Tibial nerve (tissue), 4 donors: ENCODE measurements at regions not wholly inside any gene's neighbourhood (a gene's known extent, or its start where the extent isn't known, plus 50 kb on each side); places are given as distances from the start of the nearest gene placed in this dataset.

Source experiments
- DNase-seq, 2 donors: peaks; one replicate each; pipeline ENCODE4 v3.0.0-alpha.2; 2019; ENCODE audit warnings: low spot score in 2 of 2
- H3K27ac ChIP-seq, 4 donors: fragments of 200-600 bp; sonication (generic) in 3 of 4; one replicate each; pipeline ENCODE4 v1.5.1; 2017 to 2019; ENCODE audit warnings: mild to moderate bottlenecking in 1 of 4
- H3K27me3 ChIP-seq, 2 donors: fragments of 200-600 bp; sonication (generic) in 1 of 2; one replicate each; pipeline versions ENCODE4 v1.5.1 to v1.6.0; 2017 to 2019
- H3K36me3 ChIP-seq, 3 donors: fragments of 200-600 bp; sonication (generic); one replicate each; pipeline ENCODE4 v1.5.1; 2018 to 2019
- H3K4me1 ChIP-seq, 4 donors: fragments of 200-600 bp; sonication (generic) in 3 of 4; one replicate each; pipeline ENCODE4 v1.5.1; 2017 to 2019
- H3K4me3 ChIP-seq, 4 donors: fragments of 200-600 bp; sonication (generic) in 3 of 4; one replicate each; pipeline ENCODE4 v1.5.1; 2017 to 2019; ENCODE audit warnings: mild to moderate bottlenecking in 1 of 4, moderate library complexity in 1 of 4
- H3K9me3 ChIP-seq, 4 donors: fragments of 200-600 bp; sonication (generic) in 3 of 4; one replicate each; pipeline ENCODE4 v1.5.1; 2017 to 2019
- EP300 ChIP-seq, 2 donors: sonication (generic); formaldehyde crosslinking; IDR thresholded peaks; one replicate each; pipeline ENCODE4 v1.6.1; 2017; ENCODE audit warnings: antibody characterized with exemption in 2 of 2, mild to moderate bottlenecking in 1 of 2
- POLR2A ChIP-seq, 2 donors: fragments of 450-650 bp; IDR thresholded peaks; one replicate each; pipeline ENCODE4 v1.6.1; 2017; ENCODE audit warnings: antibody characterized with exemption in 2 of 2, mild to moderate bottlenecking in 2 of 2, moderate library complexity in 2 of 2
- WGBS, 2 donors: methylation state at CpG; one replicate each; pipeline ENCODE4 v1.1.5; 2018; 5-methylcytosine and 5-hydroxymethylcytosine counted together
- TF ChIP-seq, protein P1 (sequence below), 5 experiments: fragments of 200-600 bp in 3 of 5; fragments of 450-650 bp in 2 of 5; sonication (generic) in 3 of 5; IDR thresholded peaks; one replicate each; pipeline ENCODE4 v1.5.1; 2016 to 2019; ENCODE audit warnings: antibody characterized with exemption in 5 of 5, mild to moderate bottlenecking in 3 of 5, moderate library complexity in 2 of 5

- H3K4me1 ChIP-seq: no peaks in the 10 kb centered on the region
- 61 to 62% methylated on average over 12 of the region's 12 CpGs for WGBS, 2 donors
- no peak overlapping the region for H3K4me3 ChIP-seq
- H3K36me3 ChIP-seq: no peaks in the 10 kb centered on the region
- TF ChIP-seq, protein P1, sequence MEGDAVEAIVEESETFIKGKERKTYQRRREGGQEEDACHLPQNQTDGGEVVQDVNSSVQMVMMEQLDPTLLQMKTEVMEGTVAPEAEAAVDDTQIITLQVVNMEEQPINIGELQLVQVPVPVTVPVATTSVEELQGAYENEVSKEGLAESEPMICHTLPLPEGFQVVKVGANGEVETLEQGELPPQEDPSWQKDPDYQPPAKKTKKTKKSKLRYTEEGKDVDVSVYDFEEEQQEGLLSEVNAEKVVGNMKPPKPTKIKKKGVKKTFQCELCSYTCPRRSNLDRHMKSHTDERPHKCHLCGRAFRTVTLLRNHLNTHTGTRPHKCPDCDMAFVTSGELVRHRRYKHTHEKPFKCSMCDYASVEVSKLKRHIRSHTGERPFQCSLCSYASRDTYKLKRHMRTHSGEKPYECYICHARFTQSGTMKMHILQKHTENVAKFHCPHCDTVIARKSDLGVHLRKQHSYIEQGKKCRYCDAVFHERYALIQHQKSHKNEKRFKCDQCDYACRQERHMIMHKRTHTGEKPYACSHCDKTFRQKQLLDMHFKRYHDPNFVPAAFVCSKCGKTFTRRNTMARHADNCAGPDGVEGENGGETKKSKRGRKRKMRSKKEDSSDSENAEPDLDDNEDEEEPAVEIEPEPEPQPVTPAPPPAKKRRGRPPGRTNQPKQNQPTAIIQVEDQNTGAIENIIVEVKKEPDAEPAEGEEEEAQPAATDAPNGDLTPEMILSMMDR (IDR thresholded peaks at IDR 0.05): peak; percentile 39 to 55 (median 46)
- TF ChIP-seq EP300 (IDR thresholded peaks at IDR 0.05): no peak
- DNase-seq: peak in 1 of 2 donors; percentile 62
- no peaks in the 10 kb centered on the region for H3K9me3 ChIP-seq
- H3K27me3 ChIP-seq: no peaks in the 10 kb centered on the region
- no peak overlapping the region for H3K27ac ChIP-seq
These were observed 345.6 kb downstream of the MCTP2 start for GRCh38 chr15:94576889-94577533.

- Histone ChIP-seq H3K27me3 (no peaks in the 10 kb centered on the region), H3K4me3 (no peak overlapping the region), H3K27ac (no peak overlapping the region), H3K4me1 (peaks cover 0 to under 1% (median 0%) of the 10 kb centered on the region in 4 donors), H3K36me3 (no peaks in the 10 kb centered on the region), H3K9me3 (no peaks in the 10 kb centered on the region)
- no peak for DNase-seq
- TF ChIP-seq EP300 (IDR thresholded peaks at IDR 0.05) (no peak), POLR2A (IDR thresholded peaks at IDR 0.05) (no peak)
- TF ChIP-seq, protein P1 (IDR thresholded peaks at IDR 0.05): no peak
- 74 to 77% methylated on average over 5 of the region's 5 CpGs for WGBS, 2 donors
These were observed 347.9 kb downstream of the MCTP2 start for GRCh38 chr15:94579286-94579685.

- no peak overlapping the region for H3K27ac ChIP-seq
- TF ChIP-seq, protein P1 (IDR thresholded peaks at IDR 0.05): no peak
- no peak for TF ChIP-seq POLR2A (IDR thresholded peaks at IDR 0.05)
- TF ChIP-seq EP300 (IDR thresholded peaks at IDR 0.05): no peak
- 57 to 75% methylated on average over 12 of the region's 12 CpGs for WGBS, 2 donors
- no peaks in the 10 kb centered on the region for H3K36me3 ChIP-seq
- no peaks in the 10 kb centered on the region for H3K9me3 ChIP-seq
- no peak for DNase-seq
- no peak overlapping the region for H3K4me3 ChIP-seq
- H3K4me1 ChIP-seq: peaks cover 0 to 11% (median 0%) of the 10 kb centered on the region in 4 donors
- no peaks in the 10 kb centered on the region for H3K27me3 ChIP-seq
These were observed 349.0 kb downstream of the MCTP2 start for GRCh38 chr15:94580211-94580885.

- 48 to 54% methylated on average over 3 of the region's 3 CpGs for WGBS, 2 donors
- peak in 1 of 2 donors; percentile 52 for DNase-seq
- TF ChIP-seq EP300 (IDR thresholded peaks at IDR 0.05): no peak
- TF ChIP-seq, protein P1 (IDR thresholded peaks at IDR 0.05): peak; percentile 3 to 52 (median 30)
- TF ChIP-seq POLR2A (IDR thresholded peaks at IDR 0.05): no peak
- Histone ChIP-seq H3K27me3 (no peaks in the 10 kb centered on the region), H3K4me3 (no peak overlapping the region), H3K27ac (no peak overlapping the region), H3K9me3 (no peaks in the 10 kb centered on the region), H3K4me1 (peaks cover 0 to 12% (median 0%) of the 10 kb centered on the region in 4 donors), H3K36me3 (no peaks in the 10 kb centered on the region)
These were observed 351.0 kb downstream of the MCTP2 start for GRCh38 chr15:94582368-94582767.

DNA sequence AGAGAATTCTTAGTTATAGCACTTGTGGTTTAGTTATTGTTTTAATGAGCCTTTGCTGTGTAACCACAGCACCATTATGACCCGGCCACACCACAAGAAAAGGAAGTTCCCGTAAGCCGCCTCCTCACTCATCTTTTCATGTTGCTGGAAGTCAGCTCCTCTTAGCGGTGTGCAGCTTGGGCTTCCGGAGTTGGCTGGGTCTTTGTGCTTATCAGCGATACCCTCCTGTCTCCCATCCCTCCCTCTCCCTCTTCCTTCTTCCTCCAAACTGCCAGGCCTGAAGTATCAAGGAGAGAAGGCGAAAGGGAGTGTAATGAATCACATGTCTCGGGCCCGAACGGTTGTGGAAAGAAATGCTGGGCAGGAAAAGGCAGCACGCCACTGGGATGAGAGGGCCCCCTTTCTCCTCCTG is 353.5 kb downstream of the MCTP2 start:
- H3K27me3 ChIP-seq: no peaks in the 10 kb centered on the region
- TF ChIP-seq, protein P1 (IDR thresholded peaks at IDR 0.05): no peak
- TF ChIP-seq POLR2A (IDR thresholded peaks at IDR 0.05) (no peak), EP300 (IDR thresholded peaks at IDR 0.05) (peak in 1 of 2 donors; percentile 7)
- H3K9me3 ChIP-seq: no peaks in the 10 kb centered on the region
- H3K4me3 ChIP-seq: peak overlapping the region in 1 of 4 donors; percentile 14
- no peak for DNase-seq
- WGBS, 2 donors: 29 to 34% methylated on average over 11 of the region's 11 CpGs
- H3K4me1 ChIP-seq: peaks cover 0 to 12% (median 0%) of the 10 kb centered on the region in 4 donors
- H3K36me3 ChIP-seq: no peaks in the 10 kb centered on the region
- H3K27ac ChIP-seq: peak overlapping the region in 3 of 4 donors; percentile 19 to 64 (median 61)
